ENCODE measurements at regions not wholly inside any gene's neighbourhood (a gene's known extent, or its start where the extent isn't known, plus 50 kb on each side); places are given as distances from the start of the nearest gene placed in this dataset.
"Not testable (repeated sequence)": the region's sequence is repeated elsewhere in the genome, so short reads cannot be mapped to it uniquely, and the experiment has no call there.

- TF ChIP-seq CTCF (IDR thresholded peaks at IDR 0.05; ENCODE audit: control insufficient read depth, extremely low read depth, insufficient read depth) = no peak
- H3K4me3 ChIP-seq (ENCODE audit: low read depth, low read length) = no peak overlapping the region
- DNase-seq (ENCODE audit: low read depth) = no peak
Measured at GRCh38 chr11:103604310-103604709, 432.1 kb upstream of the DDI1 start.

GRCh38 chr11:103608566-103608965 lies 427.9 kb upstream of the DDI1 start:
- no peak for TF ChIP-seq CTCF (IDR thresholded peaks at IDR 0.05; ENCODE audit: control insufficient read depth, extremely low read depth, insufficient read depth)

GRCh38 chr11:103609117-103610066 lies 427.0 kb upstream of the DDI1 start:
- DNase-seq (ENCODE audit: low read depth) = no peak
- TF ChIP-seq CTCF (IDR thresholded peaks at IDR 0.05; ENCODE audit: control insufficient read depth, extremely low read depth, insufficient read depth) = 0 out of 2 replicates have a peak, but pooled peaks have one; percentile 10

More at GRCh38 chr11:103608566-103608965, 427.9 kb upstream of the DDI1 start:
- DNase-seq (ENCODE audit: low read depth) = no peak
- H3K4me3 ChIP-seq (ENCODE audit: low read depth, low read length) = no peak overlapping the region

GRCh38 chr11:103610435-103610834 lies 426.0 kb upstream of the DDI1 start:
- no peak overlapping the region for H3K4me3 ChIP-seq (ENCODE audit: low read depth, low read length)
- no peak for TF ChIP-seq CTCF (IDR thresholded peaks at IDR 0.05; ENCODE audit: control insufficient read depth, extremely low read depth, insufficient read depth)

More at GRCh38 chr11:103609117-103610066, 427.0 kb upstream of the DDI1 start:
- no peak overlapping the region for H3K4me3 ChIP-seq (ENCODE audit: low read depth, low read length)

GRCh38 chr11:103611526-103612260 lies 424.7 kb upstream of the DDI1 start:
- not testable (repeated sequence) for H3K4me3 ChIP-seq (ENCODE audit: low read depth, low read length); DNase-seq (ENCODE audit: low read depth)

More at GRCh38 chr11:103610435-103610834, 426.0 kb upstream of the DDI1 start:
- no peak for DNase-seq (ENCODE audit: low read depth)

- H3K4me3 ChIP-seq (ENCODE audit: low read depth, low read length); DNase-seq (ENCODE audit: low read depth): not testable (repeated sequence)
Measured at GRCh38 chr11:103612451-103612850, 424.0 kb upstream of the DDI1 start.

GRCh38 chr11:103616586-103616985 lies 419.9 kb upstream of the DDI1 start:
- not testable (repeated sequence) for H3K4me3 ChIP-seq (ENCODE audit: low read depth, low read length); DNase-seq (ENCODE audit: low read depth)

- no peak for TF ChIP-seq CTCF (IDR thresholded peaks at IDR 0.05; ENCODE audit: control insufficient read depth, extremely low read depth, insufficient read depth)
- H3K4me3 ChIP-seq (ENCODE audit: low read depth, low read length) = no peak overlapping the region
- no peak for DNase-seq (ENCODE audit: low read depth)
Measured at GRCh38 chr11:103618528-103618927, 417.9 kb upstream of the DDI1 start.
